GM18505 (cell line): ENCODE measurements at regions not wholly inside any gene's neighbourhood (a gene's known extent, or its start where the extent isn't known, plus 50 kb on each side); places are given as distances from the start of the nearest gene placed in this dataset.

Source experiments
- ATAC-seq: cut with Tn5 transposase; IDR thresholded peaks from one replicate; pipeline ENCODE4 v1.9.1; 2021; ENCODE audit not compliant: unreplicated experiment
- POLR2A ChIP-seq: IDR thresholded peaks from 4 replicates; pipeline ENCODE4 v1.6.1; 2011; ENCODE audit warnings: borderline replicate concordance; ENCODE audit not compliant: insufficient read depth, insufficient read length; ENCODE audit errors: extremely low read depth

- ATAC-seq, result no peak
- no peak for TF ChIP-seq POLR2A
Observed at GRCh38 chr2:3078684-3079083, 298.9 kb downstream of the EIPR1 start.

DNA sequence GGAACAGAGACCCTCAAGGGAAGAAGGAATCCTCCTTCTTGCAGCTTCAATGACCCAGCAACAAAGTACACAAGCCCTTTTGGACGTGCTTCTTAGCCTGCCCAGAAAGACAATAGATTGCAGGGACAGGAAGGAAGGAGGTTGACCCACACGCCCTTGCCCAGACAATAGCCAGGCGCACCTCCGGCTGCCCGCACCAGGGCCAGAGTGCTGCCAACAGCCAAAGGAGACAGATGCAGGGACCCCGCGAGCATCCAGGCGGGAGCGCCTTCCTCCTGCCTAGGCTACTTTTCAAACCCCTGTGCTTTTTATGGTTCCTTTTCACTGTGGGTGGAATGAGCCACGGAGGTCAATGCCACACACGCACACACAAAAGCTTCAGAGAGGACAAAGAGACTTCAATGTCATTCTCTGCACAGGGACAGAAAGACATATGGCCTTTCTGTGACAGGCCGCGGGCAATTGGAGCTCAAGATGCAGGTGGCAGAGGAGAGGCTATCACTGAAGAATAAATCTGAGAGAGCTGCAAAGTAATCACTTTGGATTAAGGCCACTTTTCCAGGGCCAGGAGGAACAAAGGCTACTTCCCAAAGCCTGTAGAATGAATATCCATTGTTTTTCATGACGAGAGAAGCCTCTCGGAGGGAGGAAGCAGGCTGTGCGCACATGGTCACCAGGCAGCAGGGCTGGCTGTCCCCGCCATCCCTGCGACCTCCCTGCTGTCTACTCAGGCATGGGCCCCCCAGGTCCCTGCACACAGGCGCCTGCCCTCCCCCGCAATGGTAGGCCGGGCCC lies 300.6 kb downstream of the EIPR1 start:
- no peak for TF ChIP-seq POLR2A
- no peak for ATAC-seq

- no peak for ATAC-seq
- no peak for TF ChIP-seq POLR2A
Observed at GRCh38 chr2:3075991-3076340, 301.7 kb downstream of the EIPR1 start.

- TF ChIP-seq POLR2A, result no peak
- no peak for ATAC-seq
Observed at GRCh38 chr2:3075316-3075990, 302.2 kb downstream of the EIPR1 start.

GRCh38 chr2:3073704-3074103 lies 303.9 kb downstream of the EIPR1 start:
- ATAC-seq, result no peak
- TF ChIP-seq POLR2A, result no peak

- TF ChIP-seq POLR2A, result no peak
- ATAC-seq, result no peak
Observed at GRCh38 chr2:3073041-3073595, 304.5 kb downstream of the EIPR1 start.

GRCh38 chr2:3071685-3072263 lies 305.8 kb downstream of the EIPR1 start:
- ATAC-seq, result no peak
- no peak for TF ChIP-seq POLR2A

DNA sequence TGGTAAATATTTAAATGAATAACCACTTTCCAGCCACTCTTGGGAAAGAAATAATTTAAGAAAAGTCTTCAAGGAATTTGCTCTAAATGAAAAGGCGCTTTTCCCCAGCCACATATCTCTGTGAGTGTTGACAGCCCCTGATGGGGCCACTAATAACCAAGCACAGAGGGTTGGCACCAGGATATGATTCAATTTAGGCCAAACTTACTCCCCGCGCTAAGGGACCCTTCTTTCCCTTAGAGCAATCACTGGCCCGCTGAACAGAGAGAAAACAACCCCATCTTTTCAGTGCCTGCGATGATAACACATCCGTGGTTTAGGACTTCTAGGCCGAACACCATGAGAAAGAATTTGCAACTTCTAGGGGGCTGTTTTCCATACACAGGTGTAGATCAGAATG lies 310.8 kb downstream of the EIPR1 start:
- ATAC-seq, result no peak
- TF ChIP-seq POLR2A, result no peak

GRCh38 chr2:3065928-3066327 lies 311.7 kb downstream of the EIPR1 start:
- TF ChIP-seq POLR2A, result no peak
- ATAC-seq, result no peak

- no peak for TF ChIP-seq POLR2A
- no peak for ATAC-seq
Observed at GRCh38 chr2:3062476-3063260, 314.9 kb downstream of the EIPR1 start.

- no peak for ATAC-seq
- no peak for TF ChIP-seq POLR2A
Observed at GRCh38 chr2:3060049-3060448, 317.6 kb downstream of the EIPR1 start.

- TF ChIP-seq POLR2A, result no peak
- no peak for ATAC-seq
Observed at GRCh38 chr2:3059141-3059925, 318.3 kb downstream of the EIPR1 start.
